Nephron (organoid): ENCODE measurements at regions not wholly inside any gene's neighbourhood (a gene's known extent, or its start where the extent isn't known, plus 50 kb on each side); places are given as distances from the start of the nearest gene placed in this dataset.
A peak's percentile ranks its signal among the peaks of the same experiment; 100 is the strongest.

ENCODE experiments used
- H3K27ac Mint-ChIP-seq, 3 experiments: 2 replicates each; pipeline ENCODE4 v1.8.0; 2020; ENCODE audit warnings: mixed read lengths in 3 of 3, mild to moderate bottlenecking in 2 of 3, moderate library complexity in 1 of 3
- H3K27me3 Mint-ChIP-seq: 2 replicates; pipeline ENCODE4 v1.8.0; 2021; ENCODE audit warnings: low read depth, mild to moderate bottlenecking, moderate library complexity, mixed read lengths
- H3K36me3 Mint-ChIP-seq: 2 replicates; pipeline ENCODE4 v1.8.0; 2020; ENCODE audit warnings: low read depth, mixed read lengths
- H3K4me1 Mint-ChIP-seq: 2 replicates; pipeline ENCODE4 v1.8.0; 2020; ENCODE audit warnings: mixed read lengths
- H3K4me3 Mint-ChIP-seq, 3 experiments: 2 replicates each; pipeline ENCODE4 v1.8.0; 2020; ENCODE audit warnings: mild to moderate bottlenecking in 3 of 3, mixed read lengths in 3 of 3, moderate library complexity in 2 of 3
- H3K9me3 Mint-ChIP-seq: 2 replicates; pipeline ENCODE4 v1.8.0; 2020; ENCODE audit warnings: mixed read lengths
- TF ChIP-seq, protein P1 (sequence below), 3 experiments: fragments of 200-600 bp; sonication (generic); IDR thresholded peaks; one replicate each; pipeline ENCODE4 v1.5.0; 2021; ENCODE audit warnings: antibody characterized with exemption in 3 of 3; ENCODE audit not compliant: unreplicated experiment in 3 of 3

DNA sequence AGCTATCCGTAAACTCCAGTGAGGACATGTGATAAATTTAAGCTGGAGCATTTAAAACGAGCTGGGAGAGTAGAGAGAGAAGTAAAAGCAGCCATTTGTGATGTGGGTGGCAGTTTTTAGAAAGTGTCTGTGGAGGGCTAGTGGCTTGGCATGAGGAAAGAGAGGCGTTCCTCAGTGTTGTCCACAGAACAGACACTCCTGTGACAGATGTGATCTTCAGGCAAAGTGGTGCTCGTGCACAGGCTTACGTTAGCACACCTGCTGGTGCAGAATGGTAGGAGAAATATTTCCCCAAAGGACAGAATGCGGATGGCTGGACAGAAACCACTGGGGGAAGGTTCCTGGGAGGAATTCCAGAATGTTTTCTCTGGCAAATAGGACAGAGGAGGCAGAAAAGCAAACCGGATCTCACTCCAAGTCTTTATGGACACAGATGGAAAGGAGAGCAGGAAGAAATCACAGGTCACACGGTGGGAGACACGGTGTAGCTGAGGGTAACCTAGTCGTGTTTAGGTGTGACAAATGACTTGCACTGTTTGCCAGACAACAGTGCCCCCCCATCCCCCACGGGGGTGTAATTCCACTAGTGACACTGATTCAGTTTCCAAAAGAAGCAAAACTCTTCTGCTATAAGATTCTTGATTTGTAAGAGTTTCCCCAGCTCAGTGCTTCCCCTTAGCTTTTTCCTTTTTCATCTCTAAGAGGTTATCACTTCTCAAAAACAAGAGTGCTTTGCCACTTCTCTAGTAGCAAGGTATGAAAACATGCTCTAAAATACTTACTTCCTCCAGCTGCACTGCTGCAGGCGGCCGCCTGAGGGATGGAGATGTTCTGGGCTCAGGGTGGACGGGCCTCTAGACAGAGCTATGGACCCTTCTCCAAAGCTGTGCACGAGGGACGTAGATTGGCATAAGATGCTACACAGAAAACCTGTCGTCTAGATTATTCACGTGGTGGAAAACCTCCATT is 293.2 kb downstream of the QKI start:
- Mint-ChIP-seq H3K27ac (peak overlapping the region in 1 of 3 experiments; percentile 5), H3K27me3 (peaks cover 16% of the 10 kb centered on the region), H3K36me3 (no peaks in the 10 kb centered on the region), H3K9me3 (no peaks in the 10 kb centered on the region), H3K4me3 (no peak overlapping the region), H3K4me1 (peaks cover 18% of the 10 kb centered on the region)
- TF ChIP-seq, protein P1, sequence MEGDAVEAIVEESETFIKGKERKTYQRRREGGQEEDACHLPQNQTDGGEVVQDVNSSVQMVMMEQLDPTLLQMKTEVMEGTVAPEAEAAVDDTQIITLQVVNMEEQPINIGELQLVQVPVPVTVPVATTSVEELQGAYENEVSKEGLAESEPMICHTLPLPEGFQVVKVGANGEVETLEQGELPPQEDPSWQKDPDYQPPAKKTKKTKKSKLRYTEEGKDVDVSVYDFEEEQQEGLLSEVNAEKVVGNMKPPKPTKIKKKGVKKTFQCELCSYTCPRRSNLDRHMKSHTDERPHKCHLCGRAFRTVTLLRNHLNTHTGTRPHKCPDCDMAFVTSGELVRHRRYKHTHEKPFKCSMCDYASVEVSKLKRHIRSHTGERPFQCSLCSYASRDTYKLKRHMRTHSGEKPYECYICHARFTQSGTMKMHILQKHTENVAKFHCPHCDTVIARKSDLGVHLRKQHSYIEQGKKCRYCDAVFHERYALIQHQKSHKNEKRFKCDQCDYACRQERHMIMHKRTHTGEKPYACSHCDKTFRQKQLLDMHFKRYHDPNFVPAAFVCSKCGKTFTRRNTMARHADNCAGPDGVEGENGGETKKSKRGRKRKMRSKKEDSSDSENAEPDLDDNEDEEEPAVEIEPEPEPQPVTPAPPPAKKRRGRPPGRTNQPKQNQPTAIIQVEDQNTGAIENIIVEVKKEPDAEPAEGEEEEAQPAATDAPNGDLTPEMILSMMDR (IDR thresholded peaks at IDR 0.05; ENCODE audit: unreplicated experiment in 3 of 3): peak in 1 of 3 experiments; percentile 11

DNA sequence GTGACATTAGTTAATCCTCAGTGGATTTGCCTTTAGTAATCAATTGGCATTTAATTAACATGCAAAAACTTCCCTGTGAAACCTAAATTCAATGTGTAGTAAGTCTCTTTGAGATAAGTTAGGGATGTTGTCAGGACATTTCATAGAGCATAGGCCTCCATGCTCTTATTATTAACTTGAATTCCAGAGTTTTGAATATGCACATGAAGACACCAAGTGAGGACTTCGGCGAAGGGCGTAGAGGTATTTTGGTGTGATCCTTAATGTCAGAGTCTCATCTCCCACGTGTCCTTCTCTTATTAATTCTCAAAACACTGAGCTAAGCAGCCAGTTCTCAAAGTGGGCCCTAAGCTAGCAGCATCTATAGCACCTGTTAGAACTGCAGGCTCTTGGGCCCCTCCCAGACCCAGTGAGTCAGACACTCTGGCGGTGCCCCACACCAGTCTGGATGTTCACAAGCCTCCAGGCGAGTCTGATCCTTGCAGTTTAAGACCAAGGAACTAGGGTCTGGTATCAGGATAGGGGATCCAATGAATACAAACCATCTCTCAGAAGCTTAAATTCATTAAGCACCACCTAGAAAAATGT is 292.1 kb downstream of the QKI start:
- TF ChIP-seq, protein P1 (IDR thresholded peaks at IDR 0.05; ENCODE audit: unreplicated experiment in 3 of 3): no peak
- Mint-ChIP-seq H3K27ac (no peak overlapping the region), H3K36me3 (no peaks in the 10 kb centered on the region), H3K4me1 (peaks cover 16% of the 10 kb centered on the region), H3K4me3 (no peak overlapping the region), H3K9me3 (no peaks in the 10 kb centered on the region), H3K27me3 (peaks cover 12% of the 10 kb centered on the region)

GRCh38 chr6:163705923-163706322 is 291.4 kb downstream of the QKI start:
- Mint-ChIP-seq H3K27me3 (peaks cover 11% of the 10 kb centered on the region), H3K9me3 (no peaks in the 10 kb centered on the region)

GRCh38 chr6:163702736-163703135 is 288.2 kb downstream of the QKI start:
- Mint-ChIP-seq H3K9me3 (no peaks in the 10 kb centered on the region), H3K36me3 (no peaks in the 10 kb centered on the region)

More at GRCh38 chr6:163705923-163706322, 291.4 kb downstream of the QKI start:
- no peak overlapping the region for H3K4me3 Mint-ChIP-seq
- H3K4me1 Mint-ChIP-seq: peaks cover 9% of the 10 kb centered on the region
- TF ChIP-seq, protein P1 (IDR thresholded peaks at IDR 0.05; ENCODE audit: unreplicated experiment in 3 of 3): no peak
- H3K27ac Mint-ChIP-seq: no peak overlapping the region
- H3K36me3 Mint-ChIP-seq: no peaks in the 10 kb centered on the region

DNA sequence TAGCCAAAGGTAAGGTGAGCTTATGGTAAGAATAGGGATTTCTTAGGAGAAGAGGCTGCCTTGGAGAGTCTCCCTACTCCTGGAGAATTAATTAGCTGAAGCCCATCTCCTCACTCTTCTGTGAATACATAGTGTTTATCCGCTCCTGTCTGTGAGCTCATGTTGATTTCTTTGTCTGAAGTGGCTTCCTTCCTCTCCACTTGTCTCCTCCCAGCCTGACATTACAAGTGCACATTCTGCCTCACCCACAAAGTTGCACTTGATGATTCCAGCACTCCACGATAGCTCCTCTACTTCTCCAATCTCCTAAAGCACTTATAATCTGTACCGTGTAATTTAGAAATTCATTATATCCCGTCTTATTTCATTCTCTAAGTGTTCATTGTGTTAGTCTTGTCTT is 287.2 kb downstream of the QKI start:
- TF ChIP-seq, protein P1 (IDR thresholded peaks at IDR 0.05; ENCODE audit: unreplicated experiment in 3 of 3): no peak
- Mint-ChIP-seq H3K4me3 (no peak overlapping the region), H3K9me3 (no peaks in the 10 kb centered on the region), H3K36me3 (no peaks in the 10 kb centered on the region), H3K27me3 (peaks cover 5% of the 10 kb centered on the region), H3K4me1 (no peaks in the 10 kb centered on the region), H3K27ac (no peak overlapping the region)

More at GRCh38 chr6:163702736-163703135, 288.2 kb downstream of the QKI start:
- Mint-ChIP-seq H3K4me1 (peaks cover 7% of the 10 kb centered on the region), H3K27me3 (peaks cover 5% of the 10 kb centered on the region), H3K27ac (no peak overlapping the region), H3K4me3 (no peak overlapping the region)
- TF ChIP-seq, protein P1 (IDR thresholded peaks at IDR 0.05; ENCODE audit: unreplicated experiment in 3 of 3): no peak
